ENCODE measurements at regions not wholly inside any gene's neighbourhood (a gene's known extent, or its start where the extent isn't known, plus 50 kb on each side); places are given as distances from the start of the nearest gene placed in this dataset.

- Histone ChIP-seq H3K4me2 (ENCODE audit: low read length) (peak overlapping the region; percentile 20), H2AK5ac (ENCODE audit: low read length) (no peak overlapping the region), H3K79me2 (ENCODE audit: control insufficient read depth, insufficient read depth, low read length, poor library complexity) (no peaks in the 10 kb centered on the region), H2AFZ (ENCODE audit: insufficient read depth, low read length, poor library complexity) (peak overlapping the region; percentile 1), H3K9me3 (ENCODE audit: insufficient read depth, low read depth, low read length) (no peaks in the 10 kb centered on the region), H2BK5ac (ENCODE audit: low read depth, low read length, poor library complexity) (no peak overlapping the region), H3K4me3 (ENCODE audit: low read depth, low read length) (no peak overlapping the region), H3K23ac (ENCODE audit: low read length) (no peak overlapping the region), H3K9ac (ENCODE audit: low read length) (no peak overlapping the region), H3K27me3 (ENCODE audit: insufficient read depth, low read length) (no peaks in the 10 kb centered on the region), H3K14ac (ENCODE audit: low read length) (no peak overlapping the region), H3K4me1 (ENCODE audit: control insufficient read depth in 1 of 2, insufficient read depth in 2 of 2, low read length in 2 of 2) (peaks cover under 1 to 4% of the 10 kb centered on the region in 2 experiments), H3K36me3 (ENCODE audit: control insufficient read depth in 1 of 2, insufficient read depth in 2 of 2, low read length in 2 of 2) (no peaks in the 10 kb centered on the region), H4K91ac (ENCODE audit: low read depth, low read length) (no peak overlapping the region), H2BK12ac (ENCODE audit: low read length) (no peak overlapping the region), H3K27ac (ENCODE audit: low read depth, low read length) (no peak overlapping the region), H4K12ac (ENCODE audit: low read depth, low read length) (no peak overlapping the region), H2BK120ac (ENCODE audit: insufficient read depth, low read length, poor library complexity) (no peak overlapping the region), H3K18ac (ENCODE audit: low read length) (no peak overlapping the region), H4K8ac (ENCODE audit: low read depth, low read length) (peak overlapping the region; percentile 21), H3K79me1 (ENCODE audit: low read length) (no peaks in the 10 kb centered on the region), H3K4ac (ENCODE audit: low read depth, low read length) (no peak overlapping the region)
- peak in 1 of 2 donors; percentile 65 for DNase-seq
- no CpG with 5 or more reads among the region's 8 CpGs for WGBS (ENCODE audit: extremely low coverage, insufficient coverage, insufficient read length)
These were observed 98.6 kb downstream of the IRF2BPL start for GRCh38 chr14:76929927-76930326.

DNA sequence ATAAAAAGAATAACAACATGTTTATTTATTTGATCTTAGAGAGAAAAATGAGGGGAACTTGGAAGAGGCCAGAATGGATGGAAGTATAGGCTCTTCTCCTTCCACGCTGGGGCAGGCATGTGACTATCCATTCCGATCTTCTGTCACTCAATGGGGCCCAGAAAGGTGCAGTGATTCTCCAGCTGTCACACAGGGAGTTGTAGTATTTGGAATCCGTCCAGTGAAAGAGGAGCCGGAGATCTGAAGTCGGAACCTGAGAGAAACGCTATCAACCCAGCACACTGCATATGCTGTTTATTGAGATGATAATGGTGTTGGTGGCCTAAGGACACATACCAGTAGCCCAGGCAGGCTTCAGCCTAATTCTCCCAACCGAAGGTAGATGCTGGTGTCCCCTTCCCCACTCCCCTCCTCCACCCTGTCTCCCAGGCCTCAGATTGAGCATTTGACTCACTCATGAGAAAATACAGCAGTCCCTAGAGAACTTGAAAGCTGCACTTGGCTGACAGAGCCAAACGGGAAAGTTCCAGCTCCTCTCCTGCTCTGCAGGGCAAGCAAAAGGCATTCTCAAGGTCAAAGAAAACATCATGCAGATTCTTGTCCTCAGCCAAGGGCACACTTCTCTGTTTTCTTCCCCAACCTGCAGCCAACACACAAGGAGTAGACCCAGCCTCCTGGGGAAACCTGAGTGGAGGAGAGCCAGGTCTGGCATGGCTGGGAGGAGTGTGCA, 100.4 kb downstream of the IRF2BPL start:
- Histone ChIP-seq H3K9ac (ENCODE audit: low read length) (no peak overlapping the region), H3K23ac (ENCODE audit: low read length) (no peak overlapping the region), H3K4me2 (ENCODE audit: low read length) (no peak overlapping the region), H3K79me2 (ENCODE audit: control insufficient read depth, insufficient read depth, low read length, poor library complexity) (no peaks in the 10 kb centered on the region), H4K12ac (ENCODE audit: low read depth, low read length) (no peak overlapping the region), H2BK5ac (ENCODE audit: low read depth, low read length, poor library complexity) (no peak overlapping the region), H3K79me1 (ENCODE audit: low read length) (peaks cover under 1% of the 10 kb centered on the region), H2BK120ac (ENCODE audit: insufficient read depth, low read length, poor library complexity) (no peak overlapping the region), H3K18ac (ENCODE audit: low read length) (no peak overlapping the region), H2AFZ (ENCODE audit: insufficient read depth, low read length, poor library complexity) (no peak overlapping the region), H3K36me3 (ENCODE audit: control insufficient read depth in 1 of 2, insufficient read depth in 2 of 2, low read length in 2 of 2) (no peaks in the 10 kb centered on the region), H3K14ac (ENCODE audit: low read length) (no peak overlapping the region), H3K27ac (ENCODE audit: low read depth, low read length) (no peak overlapping the region), H4K91ac (ENCODE audit: low read depth, low read length) (no peak overlapping the region), H3K4me3 (ENCODE audit: low read depth, low read length) (no peak overlapping the region), H2AK5ac (ENCODE audit: low read length) (no peak overlapping the region), H3K4ac (ENCODE audit: low read depth, low read length) (no peak overlapping the region), H3K4me1 (ENCODE audit: control insufficient read depth in 1 of 2, insufficient read depth in 2 of 2, low read length in 2 of 2) (peaks cover 12 to 15% of the 10 kb centered on the region in 2 experiments), H4K8ac (ENCODE audit: low read depth, low read length) (no peak overlapping the region), H3K9me3 (ENCODE audit: insufficient read depth, low read depth, low read length) (no peaks in the 10 kb centered on the region), H2BK12ac (ENCODE audit: low read length) (no peak overlapping the region), H3K27me3 (ENCODE audit: insufficient read depth, low read length) (no peaks in the 10 kb centered on the region)
- WGBS (ENCODE audit: extremely low coverage, insufficient coverage, insufficient read length): no CpG with 5 or more reads among the region's 8 CpGs
- DNase-seq: no peak

- no peaks in the 10 kb centered on the region for H3K79me2 ChIP-seq (ENCODE audit: control insufficient read depth, insufficient read depth, low read length, poor library complexity)
- no peak overlapping the region for H3K14ac ChIP-seq (ENCODE audit: low read length)
- peaks cover 5% of the 10 kb centered on the region for H3K9me3 ChIP-seq (ENCODE audit: insufficient read depth, low read depth, low read length)
- H2AK5ac ChIP-seq (ENCODE audit: low read length): no peak overlapping the region
- H2BK12ac ChIP-seq (ENCODE audit: low read length): peak overlapping the region; percentile 1
- no peak overlapping the region for H2AFZ ChIP-seq (ENCODE audit: insufficient read depth, low read length, poor library complexity)
- H4K91ac ChIP-seq (ENCODE audit: low read depth, low read length): no peak overlapping the region
- no peak overlapping the region for H4K12ac ChIP-seq (ENCODE audit: low read depth, low read length)
- H3K27ac ChIP-seq (ENCODE audit: low read depth, low read length): no peak overlapping the region
- WGBS (ENCODE audit: extremely low coverage, insufficient coverage, insufficient read length): no CpG with 5 or more reads among the region's 7 CpGs
- no peak overlapping the region for H3K4me2 ChIP-seq (ENCODE audit: low read length)
- H3K79me1 ChIP-seq (ENCODE audit: low read length): peaks cover 9% of the 10 kb centered on the region
- DNase-seq: no peak
- H3K9ac ChIP-seq (ENCODE audit: low read length): no peak overlapping the region
- H3K18ac ChIP-seq (ENCODE audit: low read length): no peak overlapping the region
- peaks cover 19 to 21% of the 10 kb centered on the region in 2 experiments for H3K4me1 ChIP-seq (ENCODE audit: control insufficient read depth in 1 of 2, insufficient read depth in 2 of 2, low read length in 2 of 2)
- H2BK5ac ChIP-seq (ENCODE audit: low read depth, low read length, poor library complexity): no peak overlapping the region
- H3K36me3 ChIP-seq (ENCODE audit: control insufficient read depth in 1 of 2, insufficient read depth in 2 of 2, low read length in 2 of 2): no peaks in the 10 kb centered on the region
- no peak overlapping the region for H2BK120ac ChIP-seq (ENCODE audit: insufficient read depth, low read length, poor library complexity)
- H3K27me3 ChIP-seq (ENCODE audit: insufficient read depth, low read length): no peaks in the 10 kb centered on the region
- H3K4me3 ChIP-seq (ENCODE audit: low read depth, low read length): no peak overlapping the region
- H4K8ac ChIP-seq (ENCODE audit: low read depth, low read length): no peak overlapping the region
- H3K4ac ChIP-seq (ENCODE audit: low read depth, low read length): no peak overlapping the region
- H3K23ac ChIP-seq (ENCODE audit: low read length): no peak overlapping the region
These were observed 100.5 kb downstream of the LRRC74A start for GRCh38 chr14:76926521-76927251.

- Histone ChIP-seq H4K8ac (ENCODE audit: low read depth, low read length) (no peak overlapping the region), H2BK5ac (ENCODE audit: low read depth, low read length, poor library complexity) (no peak overlapping the region), H2BK120ac (ENCODE audit: insufficient read depth, low read length, poor library complexity) (no peak overlapping the region), H2BK12ac (ENCODE audit: low read length) (peak overlapping the region; percentile 67), H4K12ac (ENCODE audit: low read depth, low read length) (no peak overlapping the region), H3K79me1 (ENCODE audit: low read length) (peaks cover 17% of the 10 kb centered on the region), H3K27me3 (ENCODE audit: insufficient read depth, low read length) (no peaks in the 10 kb centered on the region), H3K23ac (ENCODE audit: low read length) (no peak overlapping the region), H3K4ac (ENCODE audit: low read depth, low read length) (no peak overlapping the region), H2AK5ac (ENCODE audit: low read length) (peak overlapping the region; percentile 57), H3K4me2 (ENCODE audit: low read length) (no peak overlapping the region), H3K14ac (ENCODE audit: low read length) (no peak overlapping the region), H3K27ac (ENCODE audit: low read depth, low read length) (no peak overlapping the region), H3K79me2 (ENCODE audit: control insufficient read depth, insufficient read depth, low read length, poor library complexity) (no peaks in the 10 kb centered on the region), H4K91ac (ENCODE audit: low read depth, low read length) (peak overlapping the region; percentile 39), H3K9me3 (ENCODE audit: insufficient read depth, low read depth, low read length) (peaks cover 5% of the 10 kb centered on the region), H3K4me3 (ENCODE audit: low read depth, low read length) (no peak overlapping the region), H3K4me1 (ENCODE audit: control insufficient read depth in 1 of 2, insufficient read depth in 2 of 2, low read length in 2 of 2) (peaks cover 23 to 25% of the 10 kb centered on the region in 2 experiments), H2AFZ (ENCODE audit: insufficient read depth, low read length, poor library complexity) (no peak overlapping the region), H3K36me3 (ENCODE audit: control insufficient read depth in 1 of 2, insufficient read depth in 2 of 2, low read length in 2 of 2) (no peaks in the 10 kb centered on the region), H3K9ac (ENCODE audit: low read length) (no peak overlapping the region), H3K18ac (ENCODE audit: low read length) (no peak overlapping the region)
- no CpG with 5 or more reads among the region's 9 CpGs for WGBS (ENCODE audit: extremely low coverage, insufficient coverage, insufficient read length)
- no peak for DNase-seq
These were observed 98.9 kb downstream of the LRRC74A start for GRCh38 chr14:76925097-76925441.

Data from trophoblast cell (in vitro differentiated cells and primary cell).